DMS114 treated with DMSO at 0.1 percent for 48 hours (cell line): ENCODE measurements at regions not wholly inside any gene's neighbourhood (a gene's known extent, or its start where the extent isn't known, plus 50 kb on each side); places are given as distances from the start of the nearest gene placed in this dataset.

Source experiments
- DNase-seq: peaks from one replicate; lab custom pipeline; 2025; ENCODE audit not compliant: unreplicated experiment; lab: John Stamatoyannopoulos, UW

GRCh38 chr1:30610917-30611316, 112.5 kb downstream of the MATN1 start:
- no peak for DNase-seq

- DNase-seq = no peak
These were observed 113.4 kb downstream of the MATN1 start for GRCh38 chr1:30609999-30610345.

- no peak for DNase-seq
These were observed 113.9 kb downstream of the MATN1 start for GRCh38 chr1:30609336-30609998.

GRCh38 chr1:30607723-30608122, 115.7 kb downstream of the MATN1 start:
- DNase-seq = no peak

- DNase-seq = no peak
These were observed 117.2 kb downstream of the MATN1 start for GRCh38 chr1:30606166-30606565.

- no peak for DNase-seq
These were observed 117.9 kb downstream of the MATN1 start for GRCh38 chr1:30605441-30605920.

- no peak for DNase-seq
These were observed 118.5 kb downstream of the MATN1 start for GRCh38 chr1:30604801-30605440.

GRCh38 chr1:30603081-30603858, 120.1 kb downstream of the MATN1 start:
- DNase-seq = no peak

- DNase-seq = no peak
These were observed 121.9 kb downstream of the MATN1 start for GRCh38 chr1:30601316-30602085.

- no peak for DNase-seq
These were observed 122.7 kb downstream of the MATN1 start for GRCh38 chr1:30600706-30601105.

- DNase-seq = no peak
These were observed 123.1 kb downstream of the MATN1 start for GRCh38 chr1:30600258-30600657.

GRCh38 chr1:30599721-30600120, 123.7 kb downstream of the MATN1 start:
- DNase-seq = no peak

GRCh38 chr1:30598571-30599114, 124.7 kb downstream of the MATN1 start:
- no peak for DNase-seq

- no peak for DNase-seq
These were observed 125.7 kb downstream of the MATN1 start for GRCh38 chr1:30597711-30598110.

GRCh38 chr1:30596891-30597290, 126.5 kb downstream of the MATN1 start:
- DNase-seq = no peak

- no peak for DNase-seq
These were observed 126.9 kb downstream of the MATN1 start for GRCh38 chr1:30596470-30596869.

GRCh38 chr1:30589083-30589482, 134.3 kb downstream of the MATN1 start:
- DNase-seq = no peak

- no peak for DNase-seq
These were observed 134.9 kb downstream of the MATN1 start for GRCh38 chr1:30588311-30589073.

GRCh38 chr1:30586671-30587070, 136.7 kb downstream of the MATN1 start:
- DNase-seq = no peak

- DNase-seq = no peak
These were observed 143.8 kb downstream of the MATN1 start for GRCh38 chr1:30579580-30579979.
